ENCODE measurements at regions not wholly inside any gene's neighbourhood (a gene's known extent, or its start where the extent isn't known, plus 50 kb on each side); places are given as distances from the start of the nearest gene placed in this dataset.
"Not testable (repeated sequence)": the region's sequence is repeated elsewhere in the genome, so short reads cannot be mapped to it uniquely, and the experiment has no call there.

DNA sequence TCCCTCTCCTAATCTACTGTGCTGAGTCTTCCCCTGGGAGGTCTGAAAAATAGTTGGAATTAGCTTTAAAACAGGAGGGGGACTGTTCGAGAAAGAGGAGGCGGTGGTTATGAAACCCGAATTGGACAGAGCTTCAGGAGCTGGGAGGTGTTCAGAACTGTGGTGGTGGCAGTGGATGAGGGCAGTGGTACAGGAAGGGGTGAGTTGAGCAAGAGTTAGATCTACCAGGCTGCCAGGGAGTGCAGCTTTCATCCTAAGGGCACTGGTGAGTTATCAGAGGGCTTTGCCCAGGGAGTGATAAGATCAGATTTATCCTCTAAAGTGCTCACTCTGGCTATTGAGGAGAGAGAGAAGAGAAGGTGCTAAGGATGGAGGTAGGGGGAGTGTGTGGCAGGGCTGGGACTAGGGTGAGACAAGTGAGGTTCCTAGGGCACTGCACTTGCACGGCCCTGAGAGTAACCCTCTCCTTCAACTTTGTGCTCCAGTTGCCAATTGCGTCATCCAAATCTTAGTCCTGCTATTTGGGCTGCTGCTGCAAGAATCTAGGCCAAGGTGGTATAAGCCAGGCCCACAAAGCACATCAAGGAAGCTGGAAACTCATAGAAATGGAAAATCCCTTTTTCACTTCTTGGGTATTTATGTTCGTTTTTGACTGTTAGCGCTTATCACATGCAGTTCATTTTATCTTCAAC is 540.3 kb downstream of the XYLT1 start:
- no peak for DNase-seq (ENCODE audit: low read depth)
- no peak overlapping the region for H3K4me3 ChIP-seq (ENCODE audit: low read depth, low read length)
- no peak for TF ChIP-seq CTCF (IDR thresholded peaks at IDR 0.05; ENCODE audit: insufficient read depth, low read depth, low read length, missing control alignments)

- H3K4me3 ChIP-seq (ENCODE audit: low read depth, low read length), result no peak overlapping the region
- DNase-seq (ENCODE audit: low read depth), result no peak
- no peak for TF ChIP-seq CTCF (IDR thresholded peaks at IDR 0.05; ENCODE audit: insufficient read depth, low read depth, low read length, missing control alignments)
Observed at GRCh38 chr16:16933861-16934260, 536.9 kb downstream of the XYLT1 start.

DNA sequence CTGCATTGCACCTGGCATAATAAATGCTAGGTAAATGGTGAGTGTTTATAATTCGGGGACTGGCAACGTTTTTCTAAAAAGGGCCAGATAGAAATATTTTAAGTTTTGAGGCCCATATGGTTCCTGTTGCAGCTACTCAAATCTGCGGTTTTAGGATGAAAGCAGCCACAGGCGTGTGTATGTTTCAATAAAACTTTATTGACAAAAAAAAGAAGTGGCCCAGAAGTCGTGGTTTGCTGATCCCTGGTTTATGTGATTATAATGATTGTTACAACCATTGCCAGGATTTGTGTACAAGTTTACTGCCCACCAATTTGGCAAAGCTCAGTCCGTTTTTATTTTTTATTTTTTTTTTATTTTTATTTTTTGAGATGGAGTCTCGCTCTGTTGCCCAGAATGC is 536.1 kb downstream of the XYLT1 start:
- DNase-seq (ENCODE audit: low read depth), result no peak
- no peak for TF ChIP-seq CTCF (IDR thresholded peaks at IDR 0.05; ENCODE audit: insufficient read depth, low read depth, low read length, missing control alignments)

GRCh38 chr16:16935909-16936308 is 534.9 kb downstream of the XYLT1 start:
- DNase-seq (ENCODE audit: low read depth), result not testable (repeated sequence)

More for the DNA sequence above, 536.1 kb downstream of the XYLT1 start:
- no peak overlapping the region for H3K4me3 ChIP-seq (ENCODE audit: low read depth, low read length)

GRCh38 chr16:16937576-16937975 is 533.2 kb downstream of the XYLT1 start:
- no peak overlapping the region for H3K4me3 ChIP-seq (ENCODE audit: low read depth, low read length)
- TF ChIP-seq CTCF (IDR thresholded peaks at IDR 0.05; ENCODE audit: insufficient read depth, low read depth, low read length, missing control alignments), result no peak
- no peak for DNase-seq (ENCODE audit: low read depth)

More at GRCh38 chr16:16935909-16936308, 534.9 kb downstream of the XYLT1 start:
- H3K4me3 ChIP-seq (ENCODE audit: low read depth, low read length), result not testable (repeated sequence)

DNA sequence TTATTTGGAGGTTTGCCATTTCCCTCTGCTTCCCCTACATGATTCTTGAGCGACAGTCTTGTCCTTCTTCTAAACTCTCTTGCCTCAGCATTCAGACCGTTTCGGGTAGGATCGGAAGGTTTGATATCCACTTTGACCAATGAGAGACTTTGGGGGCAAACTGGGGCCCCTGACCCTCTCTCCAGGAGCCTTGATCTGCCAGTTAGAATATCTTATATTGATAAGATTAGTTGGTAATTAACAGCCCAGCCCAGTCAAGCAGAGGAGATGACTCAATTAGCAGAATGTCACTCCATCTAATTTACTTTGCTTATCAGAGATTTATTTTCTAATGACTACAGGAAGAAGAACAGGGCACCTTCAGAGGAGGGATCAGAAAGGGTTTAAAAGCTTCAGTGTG is 532.8 kb downstream of the XYLT1 start:
- no peak overlapping the region for H3K4me3 ChIP-seq (ENCODE audit: low read depth, low read length)
- TF ChIP-seq CTCF (IDR thresholded peaks at IDR 0.05; ENCODE audit: insufficient read depth, low read depth, low read length, missing control alignments), result no peak
- DNase-seq (ENCODE audit: low read depth), result no peak

- no peak for TF ChIP-seq CTCF (IDR thresholded peaks at IDR 0.05; ENCODE audit: insufficient read depth, low read depth, low read length, missing control alignments)
Observed at GRCh38 chr16:16938980-16939379, 531.8 kb downstream of the XYLT1 start.

More at GRCh38 chr16:16938980-16939379, 531.8 kb downstream of the XYLT1 start:
- DNase-seq (ENCODE audit: low read depth), result no peak
- H3K4me3 ChIP-seq (ENCODE audit: low read depth, low read length), result no peak overlapping the region

All from GM12865 (cell line).